ENCODE measurements at regions not wholly inside any gene's neighbourhood (a gene's known extent, or its start where the extent isn't known, plus 50 kb on each side); places are given as distances from the start of the nearest gene placed in this dataset.

DNA sequence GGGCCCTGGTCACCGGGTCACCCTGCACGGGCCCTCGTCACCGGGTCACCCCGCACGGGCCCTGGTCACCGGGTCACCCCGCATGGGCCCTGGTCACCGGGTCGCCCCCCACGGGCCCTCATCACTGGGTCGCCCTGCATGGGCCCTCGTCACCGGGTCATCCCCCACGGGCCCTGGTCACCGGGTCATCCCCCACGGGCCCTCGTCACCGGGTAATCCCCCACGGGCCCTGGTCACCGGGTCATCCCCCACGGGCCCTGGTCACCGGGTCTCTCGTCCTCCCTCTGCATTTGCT, 77.6 kb downstream of the RIPK4 start:
- no peak for DNase-seq (ENCODE audit: low spot score)

DNA sequence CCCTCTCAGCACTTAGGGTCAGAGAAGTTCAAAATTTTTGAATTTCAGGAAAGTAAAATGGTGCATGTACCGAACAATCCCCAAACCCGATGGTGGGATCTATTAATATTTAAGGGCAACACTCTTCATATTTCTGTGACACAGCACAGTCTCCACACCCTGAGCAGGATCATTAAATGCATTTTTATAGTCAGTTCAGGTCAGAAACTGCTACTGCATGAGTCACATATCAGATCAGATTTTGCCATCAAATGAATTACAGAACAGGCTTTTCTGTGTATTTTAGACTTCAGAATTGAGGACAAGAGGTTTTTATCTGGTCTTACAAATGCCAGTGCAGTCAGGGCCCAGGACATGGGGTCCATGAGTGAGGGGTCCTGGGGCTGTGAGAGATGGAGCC, 79.2 kb downstream of the RIPK4 start:
- no peak for DNase-seq (ENCODE audit: low spot score)

DNA sequence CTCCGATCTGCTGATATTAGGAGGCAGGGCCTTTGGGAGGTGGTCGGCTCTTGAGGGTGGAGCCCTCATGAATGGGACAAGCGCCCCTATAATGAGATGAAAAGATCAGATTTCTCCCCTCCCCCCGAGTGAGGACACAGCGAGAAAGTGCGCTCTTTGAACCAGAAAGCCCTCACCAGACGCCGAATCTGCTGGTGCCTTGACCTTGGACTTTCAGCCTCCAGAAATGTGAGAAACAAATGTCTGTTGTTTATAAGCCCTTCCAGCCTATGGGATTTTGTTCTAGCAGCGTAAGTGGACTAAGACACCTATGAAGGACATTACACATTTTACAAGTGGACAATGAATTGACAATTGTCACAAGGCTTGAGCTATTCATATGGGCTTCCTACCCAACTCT, 80.2 kb downstream of the RIPK4 start:
- no peak for DNase-seq (ENCODE audit: low spot score)

DNA sequence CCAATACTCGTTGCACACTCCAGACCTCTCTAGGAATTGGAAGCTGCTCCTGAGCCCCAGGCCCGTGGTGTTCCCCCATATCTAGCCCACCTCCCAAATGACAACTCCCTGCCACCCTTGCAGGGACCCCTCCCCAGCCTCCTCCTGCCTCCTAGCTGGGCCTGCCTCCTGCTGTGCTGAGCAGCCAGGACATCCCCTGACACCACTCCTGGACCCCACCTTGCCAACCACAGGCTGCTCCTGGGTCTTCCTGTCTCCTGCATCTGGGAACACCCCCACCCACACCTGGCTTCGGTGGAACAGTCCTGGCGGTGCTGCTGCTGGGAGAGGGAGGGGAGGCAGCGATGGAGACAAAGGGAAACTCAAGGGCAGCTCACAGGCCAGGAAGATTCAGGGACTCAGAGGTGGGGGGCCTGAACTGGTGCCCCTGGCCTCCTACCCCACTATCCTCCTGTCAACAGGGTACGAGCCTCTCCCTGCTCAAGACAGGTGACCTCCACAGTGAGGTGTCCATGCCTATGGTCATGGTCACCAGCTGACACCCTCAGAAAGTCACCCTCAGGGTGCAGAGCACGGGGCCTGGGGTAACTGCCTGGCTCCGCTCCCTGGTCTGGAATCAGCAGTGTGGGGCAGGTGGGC, 81.2 kb downstream of the RIPK4 start:
- DNase-seq (ENCODE audit: low spot score): no peak

DNA sequence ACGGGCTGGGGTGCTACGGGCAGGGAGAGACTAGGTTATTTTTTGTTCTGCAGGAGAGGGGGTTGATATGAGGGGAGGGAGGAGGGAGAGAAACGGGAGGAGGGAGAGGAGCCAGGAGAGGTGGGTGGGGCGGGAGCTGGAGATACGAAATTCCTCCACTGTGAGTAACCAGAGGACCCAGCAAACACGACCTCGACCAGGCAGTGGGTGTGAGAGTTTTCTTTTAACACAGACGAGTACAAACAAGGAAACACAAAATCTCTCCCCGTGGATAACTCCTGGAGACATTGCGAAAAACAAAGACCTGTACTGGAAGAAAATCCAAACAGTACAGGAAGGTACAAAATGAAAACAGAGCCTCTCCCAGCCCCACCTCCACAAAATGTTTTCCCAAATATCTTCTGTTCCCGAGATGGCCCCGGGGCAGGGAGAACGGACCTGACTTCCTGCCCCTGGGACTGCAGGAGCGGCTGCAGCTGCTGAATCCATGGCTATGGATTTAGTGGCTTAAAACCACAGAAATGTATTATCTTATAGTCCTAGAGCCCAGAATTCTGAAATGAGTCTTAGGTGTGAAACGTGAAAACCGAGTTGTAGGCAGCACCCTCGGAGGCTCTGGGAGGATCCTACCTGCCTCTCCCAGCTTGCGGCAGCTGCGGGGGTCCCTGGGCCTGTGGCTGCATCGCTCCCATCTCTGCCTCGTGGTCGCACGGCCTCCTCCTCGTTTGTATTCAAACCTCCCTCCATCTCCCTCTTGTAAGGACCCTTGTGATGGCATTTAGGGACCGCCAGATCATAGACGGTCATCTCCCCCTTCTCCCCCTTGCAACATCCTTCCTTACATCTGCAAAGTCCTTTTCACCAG, 82.2 kb downstream of the RIPK4 start:
- no peak for DNase-seq (ENCODE audit: low spot score)

DNA sequence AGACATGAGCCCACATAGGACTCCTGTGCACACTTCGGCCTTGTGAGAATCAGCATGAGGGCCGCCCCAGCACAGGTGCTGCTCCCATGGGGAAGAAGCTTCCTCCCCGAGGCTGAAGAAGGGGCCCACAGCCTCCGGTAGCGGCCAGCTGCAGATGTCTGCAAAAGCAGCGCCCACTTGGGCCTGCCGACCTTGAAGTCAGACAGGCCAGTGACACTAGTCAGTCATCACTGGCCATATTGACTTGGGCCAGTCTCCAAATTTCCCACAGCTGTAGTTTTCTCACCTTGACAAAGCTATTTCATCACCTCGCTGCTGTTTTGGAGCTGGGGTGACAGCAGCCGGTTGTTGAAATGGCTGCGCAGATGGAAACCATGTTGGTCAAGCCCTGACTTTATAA, 83.0 kb downstream of the RIPK4 start:
- no peak for DNase-seq (ENCODE audit: low spot score)

DNA sequence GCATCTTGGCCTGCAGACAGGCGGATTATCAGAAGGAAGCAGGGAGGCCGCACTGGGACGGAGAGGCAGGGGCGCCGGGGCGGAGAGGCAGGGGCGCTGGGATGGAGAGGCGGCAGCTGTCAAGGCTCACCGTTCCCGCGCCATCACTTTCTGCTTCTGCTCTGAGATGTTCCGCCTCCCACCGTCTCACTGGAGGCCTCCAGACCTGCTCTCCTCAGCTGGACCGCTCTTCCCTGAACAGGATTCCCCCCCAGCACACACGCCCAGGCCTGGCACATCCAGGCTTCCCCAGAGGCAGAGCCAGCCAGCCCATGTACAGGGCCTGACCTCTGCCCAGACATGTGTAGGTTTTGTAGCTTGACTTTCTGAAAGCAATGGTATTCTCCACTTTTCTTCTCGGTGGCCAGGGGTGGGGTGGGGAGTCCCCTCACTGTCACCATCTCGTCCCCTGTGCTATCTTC, 84.1 kb downstream of the RIPK4 start:
- no peak for DNase-seq (ENCODE audit: low spot score)

DNA sequence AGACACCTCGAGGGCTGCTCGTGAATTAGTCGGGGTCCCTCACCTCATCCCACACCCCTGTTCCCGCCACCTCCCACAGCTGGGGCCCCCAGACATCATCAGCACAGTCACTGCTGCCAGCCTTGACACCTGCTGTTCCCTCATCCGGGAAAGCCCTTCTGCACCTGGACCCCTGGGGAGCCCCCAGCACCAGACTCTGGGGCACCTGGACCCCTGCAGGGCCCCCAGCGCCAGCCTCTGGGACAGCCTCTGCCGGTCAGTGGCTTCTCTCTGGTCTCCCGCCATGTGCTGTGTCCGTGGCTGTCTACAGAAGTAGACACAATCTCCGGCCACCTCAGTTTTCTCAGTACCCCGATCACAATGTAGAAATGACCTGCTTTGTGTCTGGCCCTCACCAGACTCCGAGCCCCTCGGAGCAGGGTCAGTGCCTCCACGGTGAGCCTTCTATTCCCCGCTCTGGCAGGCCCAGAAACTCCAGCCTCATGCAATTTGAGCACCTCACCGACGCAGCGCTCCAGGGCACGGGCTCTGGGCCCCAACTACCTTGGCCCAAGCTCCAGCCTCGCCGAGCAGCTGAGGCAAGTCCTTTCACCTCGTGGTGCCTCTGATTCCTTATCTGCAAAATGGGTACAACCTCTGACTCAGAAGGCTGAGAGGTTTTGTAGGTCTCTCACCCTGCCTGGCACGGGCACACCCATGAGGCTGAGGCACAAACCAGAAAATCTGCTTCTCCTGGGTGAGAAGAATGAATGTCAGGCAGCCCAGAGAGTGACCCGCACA, 84.7 kb downstream of the RIPK4 start:
- no peak for DNase-seq (ENCODE audit: low spot score)

DNA sequence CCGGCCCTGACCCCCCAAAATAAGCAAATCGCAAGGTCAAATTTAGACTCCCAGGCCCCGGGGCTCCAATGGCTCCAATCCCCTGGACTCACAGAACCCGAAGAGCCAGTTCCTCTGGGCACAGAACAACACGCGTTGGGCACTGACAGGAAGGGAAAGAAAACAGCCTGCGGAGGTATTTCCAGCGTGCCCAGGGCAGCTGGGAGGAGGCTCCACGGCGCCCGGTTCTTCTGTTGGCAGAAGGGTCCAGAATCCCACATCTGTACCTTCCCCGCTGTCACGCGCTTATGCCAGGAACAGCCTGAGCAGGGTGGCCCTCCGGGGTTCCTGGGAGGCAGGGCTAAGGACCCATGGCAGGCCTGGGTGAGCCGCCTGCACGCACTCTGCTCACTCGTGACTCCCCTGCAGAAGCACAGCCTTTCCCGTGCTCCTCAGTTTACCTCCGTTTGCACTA, 85.5 kb downstream of the RIPK4 start:
- no peak for DNase-seq (ENCODE audit: low spot score)

DNA sequence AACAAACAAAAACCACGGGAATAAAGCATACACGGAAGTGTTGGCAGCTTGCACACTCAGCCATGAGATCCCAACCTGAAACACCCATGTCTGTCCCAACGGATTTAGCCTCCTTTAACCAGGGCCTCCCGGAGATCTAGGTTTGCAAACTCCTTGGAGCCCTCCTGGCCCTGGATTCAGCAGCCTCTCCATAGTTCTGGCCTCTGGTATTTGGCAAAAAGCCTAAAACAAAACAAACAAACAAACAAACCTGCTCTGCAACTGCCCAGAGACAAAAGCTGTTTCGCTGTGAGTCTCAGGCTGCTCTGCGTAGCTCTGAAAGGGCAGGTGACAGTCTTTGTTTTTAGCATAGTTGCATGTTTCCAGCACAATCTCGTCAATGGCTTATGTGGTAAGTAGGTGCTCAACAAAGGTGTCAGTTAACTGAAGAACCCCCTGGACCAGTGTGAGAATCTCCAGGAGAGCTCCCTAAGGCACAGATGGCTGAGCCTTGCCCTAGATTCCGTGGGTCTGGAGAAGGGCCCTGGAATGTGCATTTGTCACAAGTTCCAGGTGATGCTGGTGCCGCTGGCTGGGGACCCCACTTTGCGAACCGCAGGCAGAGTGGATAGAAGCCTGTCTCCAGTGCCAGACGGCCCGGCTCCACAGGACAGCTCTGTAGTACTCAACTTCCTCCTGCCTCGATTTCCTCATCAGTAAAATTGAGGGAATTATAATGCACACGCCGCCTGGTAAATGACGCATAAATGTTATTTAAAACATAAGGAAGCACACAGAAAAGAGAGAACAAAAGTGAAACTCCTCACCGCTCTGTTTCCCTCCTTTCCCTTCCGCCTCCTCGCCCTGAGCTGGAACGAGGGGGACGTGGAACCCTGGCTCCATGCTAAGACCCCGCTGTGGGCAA, 86.2 kb downstream of the RIPK4 start:
- DNase-seq (ENCODE audit: low spot score): no peak

DNA sequence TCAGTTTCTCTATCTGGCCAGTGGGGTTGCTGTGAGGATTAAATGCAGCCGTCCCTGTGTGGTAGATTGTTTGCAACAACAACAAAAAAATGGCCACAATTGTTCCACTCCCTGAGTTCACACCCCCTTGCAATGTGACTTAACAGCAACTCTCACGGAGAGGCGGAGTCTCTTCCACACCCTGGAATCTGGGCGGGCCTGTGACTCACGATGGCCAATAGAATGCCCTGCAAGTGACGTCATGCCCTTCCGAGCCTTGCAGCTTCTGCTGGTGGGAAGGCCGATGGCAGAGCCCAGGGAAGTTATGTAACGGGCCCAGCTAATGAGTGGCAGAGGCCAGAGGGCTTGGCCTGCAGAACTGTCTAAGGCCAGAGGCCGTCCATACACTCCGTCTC, 87.9 kb downstream of the RIPK4 start:
- DNase-seq (ENCODE audit: low spot score): peak; percentile 96

DNA sequence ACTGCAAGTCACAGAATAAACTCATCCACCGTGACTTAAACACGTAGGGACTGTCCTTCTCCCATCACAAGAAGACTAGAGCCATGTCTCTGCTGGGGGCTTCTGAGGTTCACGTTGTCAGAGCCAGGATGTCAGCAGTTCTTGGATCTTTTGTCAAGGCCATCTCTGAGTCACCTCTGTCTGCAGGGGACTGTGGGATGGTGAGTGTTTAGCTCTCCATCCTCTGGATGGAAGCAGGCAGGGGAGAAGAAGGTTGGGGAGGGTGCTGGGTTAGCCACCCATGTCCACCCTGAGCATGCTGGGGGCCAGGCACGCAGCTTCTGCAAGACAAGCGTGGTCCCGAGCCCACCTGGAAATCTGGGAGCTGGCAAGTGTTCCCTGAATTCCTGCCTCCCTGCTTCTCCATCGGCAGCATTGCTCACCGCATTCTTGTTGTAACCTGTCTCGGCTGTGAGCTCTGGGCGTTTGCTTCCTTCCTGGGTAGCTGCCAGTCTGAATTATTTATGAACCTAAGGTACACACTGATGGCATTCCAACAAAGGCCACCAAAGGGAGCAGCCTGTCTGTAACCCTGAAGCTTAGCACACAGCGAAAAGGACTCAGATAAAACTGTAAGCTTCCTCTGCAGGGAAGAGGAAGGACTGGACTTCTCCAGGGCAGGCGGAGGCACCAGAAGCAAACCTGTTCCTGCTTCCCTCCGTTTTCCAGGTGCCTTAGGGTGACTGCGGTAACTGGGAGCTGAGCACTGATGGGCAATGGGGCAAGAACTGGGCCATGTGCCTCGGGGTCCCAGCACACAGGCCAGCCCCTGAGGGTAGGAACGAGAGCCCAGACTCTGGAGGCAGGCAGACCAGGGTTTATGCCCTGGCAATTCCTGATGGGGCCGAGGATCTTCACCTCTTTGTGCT, 88.6 kb downstream of the RIPK4 start:
- no peak for DNase-seq (ENCODE audit: low spot score)

DNA sequence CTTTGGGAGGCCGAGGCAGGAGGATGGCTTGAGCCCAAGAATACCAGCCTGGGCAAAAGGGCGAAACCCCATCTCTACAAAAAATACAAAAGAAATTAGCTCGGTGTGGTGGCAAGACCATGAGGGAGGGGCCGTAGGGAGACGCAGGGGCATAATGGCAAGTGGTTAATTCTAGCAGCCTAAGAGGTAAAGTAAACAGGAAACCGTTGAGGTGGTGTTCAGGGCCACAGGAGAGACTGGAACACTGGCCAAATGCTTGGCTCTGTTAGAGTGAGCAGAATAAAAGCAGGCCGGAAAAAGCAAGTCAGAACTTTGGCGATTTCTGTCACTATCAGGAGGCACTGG, 89.2 kb downstream of the RIPK4 start:
- DNase-seq (ENCODE audit: low spot score): no peak

DNA sequence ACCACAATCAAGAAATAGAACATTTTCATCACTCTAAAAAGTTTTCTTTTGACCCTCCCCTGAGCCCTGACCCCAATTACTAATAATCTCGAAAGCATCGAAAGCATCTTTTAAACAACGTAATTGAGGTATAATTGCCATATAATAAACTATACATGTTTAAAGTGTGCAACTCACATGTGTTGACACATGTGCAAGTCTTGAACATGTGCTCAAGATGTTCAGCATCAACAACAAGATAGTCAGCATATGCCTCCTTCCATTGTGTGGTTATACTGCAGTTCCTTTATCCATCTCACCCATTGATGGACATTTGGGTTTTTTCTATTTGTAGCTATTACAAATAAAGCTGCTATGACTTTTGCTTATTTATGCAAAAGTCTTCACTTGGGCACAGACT, 90.7 kb downstream of the RIPK4 start:
- DNase-seq (ENCODE audit: low spot score): no peak

DNA sequence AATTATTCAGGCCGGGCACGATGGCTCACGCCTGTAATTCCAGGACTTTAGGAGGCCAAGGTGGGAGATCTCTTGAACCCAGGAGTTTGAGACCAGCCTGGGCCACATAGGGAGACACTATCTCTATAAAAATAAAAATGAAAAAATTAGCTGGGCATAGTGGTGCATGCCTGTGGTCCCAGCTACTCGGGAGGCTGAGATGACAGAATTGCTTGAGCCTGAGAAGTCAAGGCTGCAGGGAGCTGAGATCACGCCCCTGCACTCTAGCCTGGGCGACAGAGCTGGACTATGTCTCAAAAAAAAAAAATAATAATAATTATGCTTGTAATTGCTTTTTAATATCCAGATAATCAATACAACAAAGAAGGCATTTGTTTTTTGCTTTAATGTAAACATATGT, 91.3 kb downstream of the RIPK4 start:
- no peak for DNase-seq (ENCODE audit: low spot score)

DNA sequence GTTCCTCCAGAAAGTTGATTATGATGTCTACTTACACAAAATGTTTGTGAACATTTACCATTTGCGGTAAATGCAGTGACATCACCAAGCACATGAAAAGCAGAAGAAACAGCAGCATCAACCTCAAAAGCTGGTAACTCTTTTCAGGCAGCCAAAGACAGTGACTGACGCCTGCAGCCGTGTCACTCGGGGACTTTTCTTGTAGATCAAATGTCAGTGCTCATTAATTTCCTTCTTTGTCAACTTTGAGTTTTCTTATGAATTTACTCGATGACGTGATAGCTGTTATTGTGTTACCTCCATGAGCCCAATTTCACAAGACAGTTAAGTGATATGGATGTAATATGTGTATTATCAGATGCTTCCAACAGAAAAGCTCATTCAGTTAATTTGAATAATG, 92.5 kb downstream of the RIPK4 start:
- no peak for DNase-seq (ENCODE audit: low spot score)

DNA sequence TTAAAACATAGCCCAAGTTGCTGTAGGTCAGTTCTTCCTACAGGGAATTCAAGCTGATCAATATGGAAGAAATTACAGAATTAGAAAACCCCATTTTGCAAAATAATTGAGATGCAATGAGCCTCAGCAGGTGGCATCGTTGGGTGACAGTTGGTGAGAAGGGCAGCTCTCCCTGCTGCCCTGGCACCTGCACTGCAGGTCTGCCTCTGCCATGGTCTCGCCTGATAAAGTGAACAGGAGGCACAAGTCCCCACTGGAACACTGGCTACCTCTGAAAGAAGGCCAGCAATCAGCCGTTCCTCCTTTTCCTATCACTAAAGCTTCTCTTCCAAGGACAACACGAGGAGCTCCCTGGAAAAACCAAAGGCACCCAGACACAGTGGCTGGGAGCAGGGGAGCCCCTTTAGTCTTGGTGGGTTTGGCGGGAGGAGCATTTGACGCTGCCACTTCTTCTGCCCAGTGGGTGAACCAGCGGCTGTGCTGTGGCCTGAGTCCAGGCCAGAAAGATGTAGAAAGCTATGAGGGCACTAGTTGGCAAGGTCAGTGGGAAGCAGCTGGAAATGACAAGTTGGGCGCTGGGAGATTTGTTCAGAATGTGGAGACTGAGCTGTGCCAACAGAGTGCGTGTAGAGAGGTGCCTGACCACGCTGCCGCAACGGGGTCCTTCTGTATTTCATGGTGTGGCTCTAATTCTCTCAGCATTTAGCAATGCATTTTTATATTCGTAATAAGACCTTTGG, 93.1 kb downstream of the RIPK4 start:
- no peak for DNase-seq (ENCODE audit: low spot score)

DNA sequence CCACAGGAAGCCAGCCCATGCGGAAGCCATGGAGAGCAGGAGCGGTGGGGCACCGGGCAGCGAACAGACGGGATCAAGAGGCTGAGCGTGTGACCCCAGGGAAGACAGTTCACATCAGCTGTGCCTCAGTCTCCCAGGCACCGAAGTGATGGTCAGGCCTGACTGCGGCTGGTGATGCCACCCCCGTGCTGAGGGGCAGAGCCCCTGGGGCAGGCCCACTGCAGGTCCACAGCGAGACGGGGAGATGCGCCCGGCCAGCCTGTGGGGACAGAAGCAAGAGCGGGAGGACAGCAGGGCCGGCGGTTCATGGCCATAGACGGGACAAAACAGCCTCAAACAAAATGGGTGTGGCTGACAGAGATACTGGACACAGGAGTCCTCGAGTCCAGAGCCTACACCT, 93.8 kb downstream of the RIPK4 start:
- no peak for DNase-seq (ENCODE audit: low spot score)

DNA sequence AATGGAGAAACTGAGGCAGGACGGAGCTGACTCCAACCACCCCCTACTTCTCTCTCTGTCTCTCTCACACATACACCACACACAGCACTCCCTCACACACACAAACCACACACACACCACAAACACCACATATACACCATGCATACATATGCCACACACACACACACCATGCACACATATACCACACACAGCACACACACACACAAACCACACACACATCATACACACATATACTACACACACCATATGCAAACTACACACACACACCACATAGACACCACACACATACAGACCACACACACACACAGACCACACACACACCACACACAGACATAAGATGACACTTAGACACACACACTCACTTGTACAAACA, 94.3 kb downstream of the RIPK4 start:
- no peak for DNase-seq (ENCODE audit: low spot score)

DNA sequence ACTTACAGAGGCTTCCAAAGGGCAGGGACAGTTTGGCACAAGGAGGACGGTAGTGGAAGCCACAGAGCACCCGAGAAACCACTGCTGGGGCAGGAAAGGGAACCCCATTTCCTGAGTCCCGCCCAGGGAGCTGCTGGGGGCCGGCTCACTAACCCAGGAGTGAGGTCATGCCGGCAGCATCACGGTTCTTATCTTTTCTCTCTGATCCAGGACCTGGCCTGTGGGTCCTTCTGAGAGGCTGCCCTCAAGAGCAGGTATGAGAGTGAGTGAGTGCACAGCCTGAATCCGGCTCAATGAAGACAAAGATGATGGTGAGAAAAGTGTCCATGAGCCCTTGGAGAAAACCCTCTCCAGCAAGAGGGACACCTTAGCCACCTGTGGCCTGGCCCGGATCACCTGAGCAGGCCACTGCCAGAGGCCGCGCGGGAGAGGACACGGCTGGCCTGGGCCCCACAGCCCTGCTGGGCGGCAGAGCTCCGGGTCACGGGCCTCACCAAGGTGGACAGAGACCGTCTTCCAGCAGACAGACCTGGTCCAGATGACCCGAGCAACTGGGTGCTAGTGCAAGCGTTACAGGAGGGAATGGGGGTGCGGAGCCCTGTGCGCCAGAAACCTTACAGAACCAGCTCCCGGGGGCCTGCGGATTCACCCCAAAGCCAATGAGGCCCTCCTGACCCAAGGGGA, 94.9 kb downstream of the RIPK4 start:
- no peak for DNase-seq (ENCODE audit: low spot score)

Data from iPS-NIHi11 (cell line).